ENCODE measurements at regions not wholly inside any gene's neighbourhood (a gene's known extent, or its start where the extent isn't known, plus 50 kb on each side); places are given as distances from the start of the nearest gene placed in this dataset.

DNA sequence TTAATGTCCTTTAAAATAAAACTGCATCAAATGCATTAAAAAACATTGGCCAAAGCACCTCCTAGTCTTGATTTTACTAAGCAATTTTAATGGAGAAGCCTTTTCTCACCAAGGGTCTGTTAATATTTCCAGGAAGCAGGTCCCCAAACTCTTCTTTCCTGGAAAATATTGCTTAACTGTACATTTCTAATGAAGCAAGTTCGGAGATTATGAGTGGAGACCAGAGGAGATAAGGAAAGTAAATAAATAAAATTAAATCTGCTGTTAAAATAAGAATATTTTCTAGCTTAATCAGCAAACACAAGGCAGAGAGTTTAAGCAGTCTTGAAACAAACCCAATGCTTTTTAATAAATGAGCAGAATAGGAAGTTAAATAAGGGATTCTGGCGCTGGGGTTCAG, 322.4 kb downstream of the PTEN start:
- Histone ChIP-seq H3K4me1 (ENCODE audit: control insufficient read depth, insufficient read depth, low read length) (peaks cover 2% of the 10 kb centered on the region), H3K27me3 (ENCODE audit: control insufficient read depth, insufficient read depth, low read length) (no peaks in the 10 kb centered on the region), H3K36me3 (ENCODE audit: control insufficient read depth, insufficient read depth, low read length) (no peaks in the 10 kb centered on the region), H3K27ac (ENCODE audit: low read depth, low read length) (no peak overlapping the region), H3K4me3 (ENCODE audit: low read depth, low read length) (no peak overlapping the region), H3K9me3 (ENCODE audit: control insufficient read depth, insufficient read depth, low read length) (no peaks in the 10 kb centered on the region)
- no peak for DNase-seq (ENCODE audit: low read depth in 4 of 6, low spot score in 6 of 6)
- 100% methylated on average over 1 of the region's 2 CpGs for WGBS (ENCODE audit: insufficient coverage)

DNA sequence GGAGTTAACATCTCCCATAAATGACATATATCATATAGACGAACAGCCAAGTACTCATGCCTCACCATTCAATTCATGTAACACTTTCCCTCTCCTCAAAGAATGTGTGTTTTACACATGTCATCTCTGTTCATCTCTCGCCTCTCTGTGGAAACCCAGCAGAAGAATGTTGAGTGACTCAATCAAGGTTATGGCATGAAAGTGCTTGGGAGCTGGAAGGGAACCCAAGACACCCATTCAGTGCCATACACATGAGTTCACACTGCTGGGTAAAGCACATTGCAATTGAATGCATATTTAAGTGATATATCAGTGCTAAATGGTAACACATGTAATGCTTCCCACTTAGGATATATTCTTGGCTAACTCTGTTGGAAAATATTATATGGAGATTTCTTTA, 322.9 kb downstream of the PTEN start:
- no peak overlapping the region for H3K4me3 ChIP-seq (ENCODE audit: low read depth, low read length)
- WGBS (ENCODE audit: insufficient coverage) = 100% methylated on average over 2 of the region's 2 CpGs
- H3K9me3 ChIP-seq (ENCODE audit: control insufficient read depth, insufficient read depth, low read length) = no peaks in the 10 kb centered on the region
- DNase-seq (ENCODE audit: low read depth in 4 of 6, low spot score in 6 of 6) = peak in 1 of 6 donors; percentile 54
- no peaks in the 10 kb centered on the region for H3K36me3 ChIP-seq (ENCODE audit: control insufficient read depth, insufficient read depth, low read length)
- H3K27me3 ChIP-seq (ENCODE audit: control insufficient read depth, insufficient read depth, low read length) = no peaks in the 10 kb centered on the region
- no peak overlapping the region for H3K27ac ChIP-seq (ENCODE audit: low read depth, low read length)
- peaks cover 4% of the 10 kb centered on the region for H3K4me1 ChIP-seq (ENCODE audit: control insufficient read depth, insufficient read depth, low read length)

DNA sequence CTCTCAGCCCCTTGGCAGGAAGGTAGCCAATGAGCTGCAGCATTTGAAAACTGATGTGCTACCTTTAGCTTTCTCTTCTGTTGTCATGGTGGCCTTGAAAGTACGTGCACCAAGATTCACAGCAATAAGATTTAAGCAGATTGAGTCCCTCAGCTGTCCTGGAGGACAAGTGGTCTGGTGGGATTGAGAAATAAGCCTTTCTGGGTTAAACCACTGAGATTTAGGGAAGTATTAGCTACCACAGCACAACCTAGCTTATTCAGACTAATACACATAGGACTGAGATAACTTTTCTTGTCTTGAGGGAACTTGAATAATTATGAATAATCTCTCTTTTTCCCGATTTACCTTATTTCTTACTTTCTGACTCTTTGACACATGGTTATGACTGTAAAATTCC, 324.0 kb downstream of the PTEN start:
- DNase-seq (ENCODE audit: low read depth in 4 of 6, low spot score in 6 of 6) = no peak
- H3K9me3 ChIP-seq (ENCODE audit: control insufficient read depth, insufficient read depth, low read length) = no peaks in the 10 kb centered on the region
- H3K27ac ChIP-seq (ENCODE audit: low read depth, low read length) = no peak overlapping the region
- H3K36me3 ChIP-seq (ENCODE audit: control insufficient read depth, insufficient read depth, low read length) = no peaks in the 10 kb centered on the region
- peaks cover 4% of the 10 kb centered on the region for H3K4me1 ChIP-seq (ENCODE audit: control insufficient read depth, insufficient read depth, low read length)
- no CpG with 5 or more reads among the region's 2 CpGs for WGBS (ENCODE audit: insufficient coverage)
- no peak overlapping the region for H3K4me3 ChIP-seq (ENCODE audit: low read depth, low read length)
- H3K27me3 ChIP-seq (ENCODE audit: control insufficient read depth, insufficient read depth, low read length) = no peaks in the 10 kb centered on the region

DNA sequence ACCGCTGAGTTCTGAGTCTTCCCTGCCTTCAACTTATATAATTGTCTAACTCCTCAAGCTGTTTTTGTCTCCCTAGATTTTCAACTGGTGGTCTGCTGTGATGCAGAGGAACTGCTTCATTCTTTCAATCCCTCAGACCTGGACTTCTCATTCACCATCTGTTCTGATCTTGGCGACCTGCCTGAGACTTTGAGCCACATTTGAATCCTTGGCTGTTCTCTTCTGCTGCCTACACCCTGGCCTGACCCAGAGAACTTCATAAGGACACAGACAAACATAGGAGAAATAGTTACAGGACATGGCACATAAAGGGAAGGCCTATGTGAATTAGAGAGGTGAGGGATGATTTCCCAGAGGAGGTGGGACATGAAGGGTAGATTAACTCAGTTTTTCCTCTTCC, 326.7 kb downstream of the PTEN start:
- H3K27me3 ChIP-seq (ENCODE audit: control insufficient read depth, insufficient read depth, low read length) = no peaks in the 10 kb centered on the region
- no peak for DNase-seq (ENCODE audit: low read depth in 4 of 6, low spot score in 6 of 6)
- peaks cover 4% of the 10 kb centered on the region for H3K4me1 ChIP-seq (ENCODE audit: control insufficient read depth, insufficient read depth, low read length)
- H3K9me3 ChIP-seq (ENCODE audit: control insufficient read depth, insufficient read depth, low read length) = no peaks in the 10 kb centered on the region
- WGBS (ENCODE audit: insufficient coverage) = 83% methylated on average over 1 of the region's 2 CpGs
- H3K4me3 ChIP-seq (ENCODE audit: low read depth, low read length) = no peak overlapping the region
- H3K27ac ChIP-seq (ENCODE audit: low read depth, low read length) = no peak overlapping the region
- H3K36me3 ChIP-seq (ENCODE audit: control insufficient read depth, insufficient read depth, low read length) = no peaks in the 10 kb centered on the region

- no peaks in the 10 kb centered on the region for H3K27me3 ChIP-seq (ENCODE audit: control insufficient read depth, insufficient read depth, low read length)
- no peaks in the 10 kb centered on the region for H3K9me3 ChIP-seq (ENCODE audit: control insufficient read depth, insufficient read depth, low read length)
- H3K4me1 ChIP-seq (ENCODE audit: control insufficient read depth, insufficient read depth, low read length) = peaks cover 4% of the 10 kb centered on the region
- DNase-seq (ENCODE audit: low read depth in 4 of 6, low spot score in 6 of 6) = peak in 2 of 6 donors; percentile 44 to 69
- 60% methylated on average over 5 of the region's 5 CpGs for WGBS (ENCODE audit: insufficient coverage)
- H3K27ac ChIP-seq (ENCODE audit: low read depth, low read length) = no peak overlapping the region
- no peaks in the 10 kb centered on the region for H3K36me3 ChIP-seq (ENCODE audit: control insufficient read depth, insufficient read depth, low read length)
- H3K4me3 ChIP-seq (ENCODE audit: low read depth, low read length) = no peak overlapping the region
These were observed 327.3 kb downstream of the PTEN start for GRCh38 chr10:88190540-88191235.

- no peak for DNase-seq (ENCODE audit: low read depth in 4 of 6, low spot score in 6 of 6)
- Histone ChIP-seq H3K4me1 (ENCODE audit: control insufficient read depth, insufficient read depth, low read length) (peaks cover 4% of the 10 kb centered on the region), H3K27me3 (ENCODE audit: control insufficient read depth, insufficient read depth, low read length) (no peaks in the 10 kb centered on the region), H3K36me3 (ENCODE audit: control insufficient read depth, insufficient read depth, low read length) (no peaks in the 10 kb centered on the region), H3K9me3 (ENCODE audit: control insufficient read depth, insufficient read depth, low read length) (no peaks in the 10 kb centered on the region), H3K27ac (ENCODE audit: low read depth, low read length) (no peak overlapping the region), H3K4me3 (ENCODE audit: low read depth, low read length) (no peak overlapping the region)
- WGBS (ENCODE audit: insufficient coverage) = 87% methylated on average over 7 of the region's 7 CpGs
These were observed 329.6 kb downstream of the PTEN start for GRCh38 chr10:88193018-88193417.

GRCh38 chr10:88194041-88194887, 330.8 kb downstream of the PTEN start:
- Histone ChIP-seq H3K4me1 (ENCODE audit: control insufficient read depth, insufficient read depth, low read length) (peaks cover 4% of the 10 kb centered on the region), H3K4me3 (ENCODE audit: low read depth, low read length) (no peak overlapping the region), H3K36me3 (ENCODE audit: control insufficient read depth, insufficient read depth, low read length) (no peaks in the 10 kb centered on the region), H3K9me3 (ENCODE audit: control insufficient read depth, insufficient read depth, low read length) (no peaks in the 10 kb centered on the region), H3K27me3 (ENCODE audit: control insufficient read depth, insufficient read depth, low read length) (no peaks in the 10 kb centered on the region), H3K27ac (ENCODE audit: low read depth, low read length) (no peak overlapping the region)
- no peak for DNase-seq (ENCODE audit: low read depth in 4 of 6, low spot score in 6 of 6)
- no CpG with 5 or more reads among the region's 3 CpGs for WGBS (ENCODE audit: insufficient coverage)

DNA sequence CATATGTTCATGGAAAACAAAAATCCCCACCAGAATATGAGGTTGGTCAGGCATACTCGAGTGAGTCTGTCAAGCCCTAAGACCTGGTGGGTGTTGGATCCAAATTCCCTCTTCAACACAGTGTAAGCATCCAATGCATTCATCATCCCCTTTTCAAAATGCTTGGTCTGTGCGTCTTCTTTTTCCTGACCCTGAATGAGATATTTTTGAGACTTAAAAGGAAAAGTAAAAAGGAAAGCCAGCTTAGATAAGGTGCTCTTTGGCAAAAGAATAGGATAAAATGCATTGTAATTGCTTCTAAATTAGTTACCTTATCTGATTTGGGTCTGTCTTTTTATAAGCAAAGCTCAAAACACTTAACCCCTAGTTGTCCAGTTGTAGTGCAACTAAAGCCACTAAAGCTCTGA, 331.5 kb downstream of the PTEN start:
- H3K27ac ChIP-seq (ENCODE audit: low read depth, low read length) = no peak overlapping the region
- H3K4me3 ChIP-seq (ENCODE audit: low read depth, low read length) = no peak overlapping the region
- no peaks in the 10 kb centered on the region for H3K27me3 ChIP-seq (ENCODE audit: control insufficient read depth, insufficient read depth, low read length)
- no peaks in the 10 kb centered on the region for H3K36me3 ChIP-seq (ENCODE audit: control insufficient read depth, insufficient read depth, low read length)
- H3K9me3 ChIP-seq (ENCODE audit: control insufficient read depth, insufficient read depth, low read length) = no peaks in the 10 kb centered on the region
- peaks cover 4% of the 10 kb centered on the region for H3K4me1 ChIP-seq (ENCODE audit: control insufficient read depth, insufficient read depth, low read length)
- no CpG with 5 or more reads among the region's 2 CpGs for WGBS (ENCODE audit: insufficient coverage)
- DNase-seq (ENCODE audit: low read depth in 4 of 6, low spot score in 6 of 6) = no peak

DNA sequence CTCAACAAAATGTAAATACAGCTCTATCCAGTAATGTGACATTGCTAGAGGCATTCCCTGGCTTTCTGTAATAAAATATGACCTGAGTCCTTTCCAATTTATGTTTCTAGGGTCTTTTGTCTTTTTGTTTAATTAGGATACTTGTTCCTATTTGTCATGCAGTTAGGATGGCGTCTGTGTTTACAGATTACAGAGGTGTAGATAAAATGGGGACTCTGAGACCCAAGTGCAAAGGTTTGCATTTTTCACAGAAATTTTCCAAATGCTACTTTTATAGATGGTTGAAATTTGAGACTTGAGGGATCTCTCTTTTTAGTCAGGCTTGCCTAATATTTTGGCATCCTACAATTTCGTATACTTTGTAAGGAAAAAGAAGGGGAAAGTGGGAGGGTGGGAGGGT, 332.4 kb downstream of the PTEN start:
- DNase-seq (ENCODE audit: low read depth in 4 of 6, low spot score in 6 of 6) = no peak
- Histone ChIP-seq H3K36me3 (ENCODE audit: control insufficient read depth, insufficient read depth, low read length) (no peaks in the 10 kb centered on the region), H3K4me1 (ENCODE audit: control insufficient read depth, insufficient read depth, low read length) (peaks cover 2% of the 10 kb centered on the region), H3K4me3 (ENCODE audit: low read depth, low read length) (no peak overlapping the region), H3K27me3 (ENCODE audit: control insufficient read depth, insufficient read depth, low read length) (no peaks in the 10 kb centered on the region), H3K27ac (ENCODE audit: low read depth, low read length) (no peak overlapping the region), H3K9me3 (ENCODE audit: control insufficient read depth, insufficient read depth, low read length) (no peaks in the 10 kb centered on the region)
- no CpG with 5 or more reads among the region's 2 CpGs for whole genome bisulfite sequencing (ENCODE audit: insufficient coverage)

DNA sequence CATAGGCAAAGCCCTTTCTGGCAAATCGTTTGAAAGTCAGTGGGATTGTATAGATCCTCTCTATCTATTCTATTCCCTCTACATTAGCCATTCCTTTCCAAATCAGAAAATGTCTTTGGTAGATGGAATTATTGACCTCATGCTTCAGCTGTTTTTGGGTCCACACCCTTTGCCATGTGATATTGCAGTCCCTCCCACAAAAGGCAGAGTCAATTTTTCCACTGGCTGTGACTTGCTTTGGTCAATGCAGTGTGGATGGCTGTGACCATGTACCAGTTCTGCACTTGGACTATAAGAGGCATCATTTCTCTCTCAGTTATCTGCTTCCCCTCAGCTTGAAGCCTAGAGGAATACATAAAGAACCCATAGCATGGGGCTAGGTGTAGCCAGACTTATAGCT, 332.9 kb downstream of the PTEN start:
- H3K36me3 ChIP-seq (ENCODE audit: control insufficient read depth, insufficient read depth, low read length) = no peaks in the 10 kb centered on the region
- H3K9me3 ChIP-seq (ENCODE audit: control insufficient read depth, insufficient read depth, low read length) = no peaks in the 10 kb centered on the region
- WGBS (ENCODE audit: insufficient coverage) = no CpG with 5 or more reads among the region's 1 CpG
- no peaks in the 10 kb centered on the region for H3K27me3 ChIP-seq (ENCODE audit: control insufficient read depth, insufficient read depth, low read length)
- no peaks in the 10 kb centered on the region for H3K4me1 ChIP-seq (ENCODE audit: control insufficient read depth, insufficient read depth, low read length)
- no peak overlapping the region for H3K4me3 ChIP-seq (ENCODE audit: low read depth, low read length)
- DNase-seq (ENCODE audit: low read depth in 4 of 6, low spot score in 6 of 6) = no peak
- H3K27ac ChIP-seq (ENCODE audit: low read depth, low read length) = no peak overlapping the region
